ENCODE measurements at regions not wholly inside any gene's neighbourhood (a gene's known extent, or its start where the extent isn't known, plus 50 kb on each side); places are given as distances from the start of the nearest gene placed in this dataset.

DNA sequence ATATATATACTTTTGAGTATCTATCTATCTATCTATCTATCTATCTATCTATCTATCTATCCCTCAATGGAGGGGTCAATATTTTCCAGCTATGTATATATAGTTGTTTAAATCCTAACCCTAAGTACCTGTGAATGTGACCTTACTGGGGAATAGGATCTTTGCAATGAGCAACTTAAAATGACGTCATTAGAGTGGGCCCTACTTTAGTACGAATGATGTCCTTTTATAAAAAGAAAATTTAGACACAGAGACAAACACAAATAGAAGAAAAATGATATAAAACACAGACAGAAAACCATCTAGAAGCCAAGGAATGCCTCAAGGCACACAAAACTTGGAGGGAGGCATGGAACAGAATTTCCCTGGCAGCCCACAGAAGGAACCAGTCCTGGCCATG, 2283.7 kb downstream of the NCAM2 start:
- TF ChIP-seq, protein P1, sequence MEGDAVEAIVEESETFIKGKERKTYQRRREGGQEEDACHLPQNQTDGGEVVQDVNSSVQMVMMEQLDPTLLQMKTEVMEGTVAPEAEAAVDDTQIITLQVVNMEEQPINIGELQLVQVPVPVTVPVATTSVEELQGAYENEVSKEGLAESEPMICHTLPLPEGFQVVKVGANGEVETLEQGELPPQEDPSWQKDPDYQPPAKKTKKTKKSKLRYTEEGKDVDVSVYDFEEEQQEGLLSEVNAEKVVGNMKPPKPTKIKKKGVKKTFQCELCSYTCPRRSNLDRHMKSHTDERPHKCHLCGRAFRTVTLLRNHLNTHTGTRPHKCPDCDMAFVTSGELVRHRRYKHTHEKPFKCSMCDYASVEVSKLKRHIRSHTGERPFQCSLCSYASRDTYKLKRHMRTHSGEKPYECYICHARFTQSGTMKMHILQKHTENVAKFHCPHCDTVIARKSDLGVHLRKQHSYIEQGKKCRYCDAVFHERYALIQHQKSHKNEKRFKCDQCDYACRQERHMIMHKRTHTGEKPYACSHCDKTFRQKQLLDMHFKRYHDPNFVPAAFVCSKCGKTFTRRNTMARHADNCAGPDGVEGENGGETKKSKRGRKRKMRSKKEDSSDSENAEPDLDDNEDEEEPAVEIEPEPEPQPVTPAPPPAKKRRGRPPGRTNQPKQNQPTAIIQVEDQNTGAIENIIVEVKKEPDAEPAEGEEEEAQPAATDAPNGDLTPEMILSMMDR (IDR thresholded peaks at IDR 0.05), result no peak
- no peak for TF ChIP-seq POLR2A (IDR thresholded peaks at IDR 0.05)
